H1 (cell line): ENCODE measurements at regions not wholly inside any gene's neighbourhood (a gene's known extent, or its start where the extent isn't known, plus 50 kb on each side); places are given as distances from the start of the nearest gene placed in this dataset.

Experiments used
- CTCF ChIA-PET: fragments of 300-600 bp; sonication (Branson Sonifier 250); formaldehyde crosslinking; loops from one replicate; lab custom pipeline; 2021; ENCODE audit not compliant: partially characterized antibody; lab: Charles Lee
- POLR2A ChIA-PET: fragments of 300-600 bp; sonication (Branson Sonifier 250); formaldehyde crosslinking; loops from one replicate; lab custom pipeline; 2021; ENCODE audit warnings: inconsistent platforms; ENCODE audit not compliant: partially characterized antibody; lab: Charles Lee
- DNase-seq, 2 experiments: peaks; one replicate each; pipeline versions ENCODE4 v3.0.0 to v3.0.0-alpha.2; 2010 to 2022; ENCODE audit warnings: low spot score in 2 of 2, low read depth in 1 of 2, mixed read lengths in 1 of 2
- FAIRE-seq: peaks from 2 replicates; lab custom pipeline; 2011; peaks lifted over from hg19 to GRCh38; lab: Jason Lieb, UNC
- H2AFZ ChIP-seq: 2 replicates; pipeline ENCODE4 v1.8.1; 2012; ENCODE audit warnings: low read length, inconsistent platforms
- H2AK5ac ChIP-seq: 2 replicates; pipeline ENCODE4 v1.6.1; 2013; ENCODE audit warnings: low read depth, low read length
- H2BK120ac ChIP-seq: replicated peaks from 2 replicates; pipeline ENCODE3; 2013; ENCODE audit warnings: low read depth, low read length, inconsistent platforms
- H2BK12ac ChIP-seq: 2 replicates; pipeline ENCODE4 v1.6.1; 2013; ENCODE audit warnings: low read depth, low read length
- H2BK15ac ChIP-seq: 2 replicates; pipeline ENCODE4 v1.6.1; 2013; ENCODE audit warnings: low read length
- H2BK20ac ChIP-seq: 2 replicates; pipeline ENCODE4 v1.6.1; 2013; ENCODE audit warnings: low read length
- H2BK5ac ChIP-seq: 2 replicates; pipeline ENCODE4 v1.6.1; 2013; ENCODE audit warnings: low read depth, low read length
- H3K14ac ChIP-seq: 2 replicates; pipeline ENCODE4 v1.6.1; 2013; ENCODE audit warnings: inconsistent platforms; ENCODE audit not compliant: insufficient read length
- H3K18ac ChIP-seq: 2 replicates; pipeline ENCODE4 v1.6.1; 2013; ENCODE audit warnings: low read length; ENCODE audit errors: extremely low read depth
- H3K23ac ChIP-seq: 2 replicates; pipeline ENCODE4 v1.6.1; 2013; ENCODE audit warnings: inconsistent platforms; ENCODE audit not compliant: insufficient read length
- H3K23me2 ChIP-seq: 2 replicates; pipeline ENCODE4 v1.6.1; 2013; ENCODE audit warnings: low read depth, low read length
- H3K27ac ChIP-seq: 2 replicates; pipeline ENCODE4 v1.6.1; 2011; ENCODE audit warnings: low read depth, low read length, inconsistent platforms
- H3K27me3 ChIP-seq, 4 experiments: replicated peaks in 1 of 4; 1 replicate in 1 of 4; 2 replicates in 3 of 4; pipeline versions ENCODE4 v1.6.1 to v1.8.1; 2011 to 2013; ENCODE audit warnings: low read length in 3 of 4, mild to moderate bottlenecking in 3 of 4, inconsistent platforms in 2 of 4, mixed read lengths in 2 of 4, moderate library complexity in 1 of 4; ENCODE audit not compliant: control insufficient read depth in 3 of 4, insufficient read depth in 3 of 4; ENCODE audit errors: extremely low read depth in 1 of 4
- H3K36me3 ChIP-seq, 4 experiments: 2 replicates each; pipeline versions ENCODE4 v1.6.1 to v1.8.1; 2011 to 2013; ENCODE audit warnings: mild to moderate bottlenecking in 4 of 4, low read length in 3 of 4, moderate library complexity in 2 of 4, control low read depth in 1 of 4, inconsistent platforms in 1 of 4; ENCODE audit not compliant: insufficient read depth in 4 of 4, control insufficient read depth in 2 of 4
- H3K4ac ChIP-seq: replicated peaks from 2 replicates; pipeline ENCODE3; 2013; ENCODE audit warnings: low read length, low read depth, mixed read lengths, inconsistent platforms; ENCODE audit not compliant: insufficient read length
- H3K4me1 ChIP-seq, 4 experiments: replicated peaks in 1 of 4; 1 replicate in 1 of 4; 2 replicates in 3 of 4; pipeline versions ENCODE4 v1.6.1 to v1.8.1; 2011 to 2013; ENCODE audit warnings: low read length in 3 of 4, inconsistent platforms in 2 of 4, mixed read lengths in 1 of 4; ENCODE audit not compliant: insufficient read depth in 4 of 4, control insufficient read depth in 3 of 4
- H3K4me2 ChIP-seq, 2 experiments: 2 replicates each; pipeline versions ENCODE4 v1.6.1 to v1.8.1; 2011 to 2013; ENCODE audit warnings: low read depth in 2 of 2, low read length in 2 of 2, control low read depth in 1 of 2, inconsistent platforms in 1 of 2, mild to moderate bottlenecking in 1 of 2; ENCODE audit not compliant: insufficient read depth in 1 of 2
- H3K4me3 ChIP-seq, 4 experiments: fragments of 200-600, 300-600 bp in 1 of 4; sonication (generic), shearing (Covaris generic), sonication (Bioruptor Twin) in 1 of 4; 2 replicates each; pipeline versions ENCODE4 v1.5.1 to v1.8.1; 2011 to 2016; ENCODE audit warnings: low read length in 4 of 4, low read depth in 3 of 4, control low read depth in 2 of 4, inconsistent platforms in 2 of 4, mild to moderate bottlenecking in 2 of 4, mixed read lengths in 1 of 4, moderate library complexity in 1 of 4; ENCODE audit not compliant: insufficient read depth in 2 of 4; ENCODE audit errors: extremely low read depth in 1 of 4
- H3K56ac ChIP-seq: replicated peaks from 2 replicates; pipeline ENCODE3; 2013; ENCODE audit warnings: low read depth, mild to moderate bottlenecking, mixed read lengths, low read length, inconsistent platforms; ENCODE audit not compliant: insufficient read length
- H3K79me1 ChIP-seq: 2 replicates; pipeline ENCODE4 v1.6.1; 2013; ENCODE audit warnings: low read depth, low read length, control low read depth
- H3K79me2 ChIP-seq, 2 experiments: 2 replicates each; pipeline versions ENCODE4 v1.6.1 to v1.8.1; 2012 to 2013; ENCODE audit warnings: low read length in 2 of 2, mild to moderate bottlenecking in 2 of 2, inconsistent platforms in 1 of 2; ENCODE audit not compliant: insufficient read depth in 2 of 2, control insufficient read depth in 1 of 2
- H3K9ac ChIP-seq, 4 experiments: replicated peaks in 1 of 4; 1 replicate in 1 of 4; 2 replicates in 3 of 4; pipeline versions ENCODE4 v1.6.1 to v1.8.1; 2011 to 2013; ENCODE audit warnings: low read depth in 3 of 4, low read length in 3 of 4, control low read depth in 2 of 4, mild to moderate bottlenecking in 2 of 4, moderate library complexity in 2 of 4, inconsistent platforms in 1 of 4; ENCODE audit errors: extremely low read depth in 1 of 4
- H3K9me3 ChIP-seq, 2 experiments: 2 replicates each; pipeline versions ENCODE4 v1.6.1 to v1.8.1; 2012 to 2013; ENCODE audit warnings: mild to moderate bottlenecking in 2 of 2, moderate library complexity in 2 of 2, control low read depth in 1 of 2, inconsistent platforms in 1 of 2, low read depth in 1 of 2, low read length in 1 of 2, mixed read lengths in 1 of 2; ENCODE audit not compliant: insufficient read depth in 2 of 2
- H4K20me1 ChIP-seq, 2 experiments: replicated peaks in 1 of 2; 2 replicates each; pipeline versions ENCODE3 to v1.8.1; 2011 to 2013; ENCODE audit warnings: inconsistent platforms in 2 of 2, low read length in 2 of 2, mild to moderate bottlenecking in 1 of 2; ENCODE audit not compliant: insufficient read depth in 2 of 2, control insufficient read depth in 1 of 2
- H4K5ac ChIP-seq: 2 replicates; pipeline ENCODE4 v1.6.1; 2013; ENCODE audit warnings: low read length, low read depth, mixed read lengths, inconsistent platforms; ENCODE audit not compliant: insufficient read length
- H4K8ac ChIP-seq: 2 replicates; pipeline ENCODE4 v1.8.0; 2013; ENCODE audit warnings: mild to moderate bottlenecking, moderate library complexity, low read length, inconsistent platforms; ENCODE audit not compliant: insufficient read depth; ENCODE audit errors: extremely low read depth
- H4K91ac ChIP-seq: replicated peaks from 2 replicates; pipeline ENCODE3; 2013; ENCODE audit warnings: low read length, mixed read lengths, inconsistent platforms; ENCODE audit not compliant: insufficient read length
- CBX5 ChIP-seq: fragments of 300-800, 300-1000 bp; sonication (generic); IDR thresholded peaks from 2 replicates; pipeline ENCODE4 v1.7.1; 2016; ENCODE audit warnings: antibody characterized with exemption, low read length, low read depth
- CHD2 ChIP-seq: IDR thresholded peaks from 2 replicates; pipeline ENCODE4 v1.6.1; 2012; ENCODE audit warnings: low read length, improper control_type of control experiment
- GTF2F1 ChIP-seq: IDR thresholded peaks from 2 replicates; pipeline ENCODE4 v1.6.1; 2012; ENCODE audit warnings: low read depth, low read length, improper control_type of control experiment, borderline replicate concordance
- JUN ChIP-seq: IDR thresholded peaks from 2 replicates; pipeline ENCODE4 v1.6.1; 2011; ENCODE audit warnings: low read depth, mild to moderate bottlenecking, improper control_type of control experiment, low read length
- PHF8 ChIP-seq: fragments of 200-600 bp; sonication (generic); conservative IDR thresholded peaks from 2 replicates; pipeline ENCODE4 v1.7.1; 2012; ENCODE audit warnings: low read depth, mild to moderate bottlenecking, inconsistent platforms, low read length, moderate library complexity
- POLR2A ChIP-seq, 2 experiments: IDR thresholded peaks; 1 replicate in 1 of 2; 2 replicates in 1 of 2; pipeline ENCODE4 v1.6.1; 2011; ENCODE audit warnings: low read depth in 2 of 2, low read length in 2 of 2, mild to moderate bottlenecking in 2 of 2; ENCODE audit errors: control extremely low read depth in 1 of 2
- POLR2AphosphoS5 ChIP-seq: IDR thresholded peaks from 2 replicates; pipeline ENCODE4 v1.6.1; 2011; ENCODE audit warnings: low read depth, low read length
- RAD21 ChIP-seq, 2 experiments: IDR thresholded peaks in 1 of 2; conservative IDR thresholded peaks in 1 of 2; 2 replicates each; pipeline ENCODE4 v1.6.1; 2011; ENCODE audit warnings: low read depth in 2 of 2, low read length in 2 of 2, improper control_type of control experiment in 1 of 2, inconsistent platforms in 1 of 2, mild to moderate bottlenecking in 1 of 2, moderate library complexity in 1 of 2
- RFX5 ChIP-seq: IDR thresholded peaks from 2 replicates; pipeline ENCODE4 v1.6.1; 2011; ENCODE audit warnings: low read depth, low read length, improper control_type of control experiment, borderline replicate concordance
- ZNF274 ChIP-seq: IDR thresholded peaks from 2 replicates; pipeline ENCODE4 v1.7.0; 2012; ENCODE audit warnings: low read length, borderline replicate concordance; ENCODE audit errors: extremely low read depth
- WGBS, 2 experiments: shearing (Covaris generic) in 1 of 2; methylation state at CpG; one replicate each; pipeline versions ENCODE4 v1.1.6 to v1.1.7; 2013 to 2015; ENCODE audit warnings: low lambda C conversion rate in 2 of 2, mixed read lengths in 2 of 2, inconsistent platforms in 1 of 2, low coverage in 1 of 2, missing lambda C conversion rate in 1 of 2; ENCODE audit not compliant: insufficient replicate concordance in 2 of 2, insufficient coverage in 1 of 2, insufficient read length in 1 of 2; ENCODE audit errors: extremely low coverage in 1 of 2, missing lambda C conversion rate in 1 of 2; 5-methylcytosine and 5-hydroxymethylcytosine counted together
- TF ChIP-seq, protein P1 (sequence below): IDR thresholded peaks from 2 replicates; pipeline ENCODE4 v1.6.1; 2012; ENCODE audit warnings: inconsistent platforms
- TF ChIP-seq, protein P2 (sequence below): IDR thresholded peaks from 2 replicates; pipeline ENCODE4 v1.6.1; 2012; ENCODE audit warnings: low read length, inconsistent platforms

- Histone ChIP-seq H3K9me3 (no peaks in the 10 kb centered on the region; a peak in 1 of 4 replicates), H3K18ac (no peak overlapping the region), H3K79me2 (peaks cover 0 to 7% of the 10 kb centered on the region in 2 experiments; a peak in 2 of 4 replicates), H3K4me1 (peaks cover 0 to 10% (median 2%) of the 10 kb centered on the region in 4 experiments; a peak in 3 of 7 replicates), H3K36me3 (no peaks in the 10 kb centered on the region), H3K27me3 (no peaks in the 10 kb centered on the region), H2BK120ac (no peak overlapping the region), H2AK5ac (no peak overlapping the region), H3K4me3 (no peak overlapping the region), H3K27ac (no peak overlapping the region), H4K20me1 (no peaks in the 10 kb centered on the region), H2BK5ac (no peak overlapping the region), H2BK15ac (no peak overlapping the region), H3K79me1 (no peaks in the 10 kb centered on the region), H4K8ac (no peak overlapping the region), H2BK20ac (no peak overlapping the region), H3K23me2 (peaks cover 3% of the 10 kb centered on the region; the same call in 1 of the 2 replicates), H3K14ac (no peak overlapping the region), H2AFZ (no peak overlapping the region), H3K4ac (no peak overlapping the region), H3K9ac (no peak overlapping the region), H4K5ac (no peak overlapping the region), H3K4me2 (no peak overlapping the region), H2BK12ac (no peak overlapping the region), H3K56ac (no peak overlapping the region), H3K23ac (no peak overlapping the region), H4K91ac (no peak overlapping the region)
- WGBS, 2 experiments = 91% methylated on average over 1 of the region's 1 CpG; no CpG with 5 or more reads in 1 of the 2 experiments
- CTCF ChIA-PET = interaction anchor here (1.5 kb wide), 1 partner anchor 12 kb away, joined by 3 read pairs; no protein-coding TSS in a partner anchor
- POLR2A ChIA-PET = no interaction called here
- DNase-seq (no peak), FAIRE-seq (no peak)
- TF ChIP-seq, protein P1, sequence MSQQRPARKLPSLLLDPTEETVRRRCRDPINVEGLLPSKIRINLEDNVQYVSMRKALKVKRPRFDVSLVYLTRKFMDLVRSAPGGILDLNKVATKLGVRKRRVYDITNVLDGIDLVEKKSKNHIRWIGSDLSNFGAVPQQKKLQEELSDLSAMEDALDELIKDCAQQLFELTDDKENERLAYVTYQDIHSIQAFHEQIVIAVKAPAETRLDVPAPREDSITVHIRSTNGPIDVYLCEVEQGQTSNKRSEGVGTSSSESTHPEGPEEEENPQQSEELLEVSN = no peak
- TF ChIP-seq CHD2 (no peak), ZNF274 (no peak), CBX5 (no peak), RFX5 (no peak), PHF8 (no peak), GTF2F1 (no peak), POLR2A (IDR thresholded peaks at IDR 0.05; ENCODE audit: control extremely low read depth in 1 of 2, low read depth in 2 of 2, low read length in 2 of 2) (no peak), RAD21 (IDR thresholded peaks at IDR 0.05 in 1 of 2, conservative IDR thresholded peaks at IDR 0.05 in 1 of 2; ENCODE audit: low read depth in 2 of 2, low read length in 2 of 2) (no peak), POLR2AphosphoS5 (no peak), JUN (no peak)
- TF ChIP-seq, protein P2, sequence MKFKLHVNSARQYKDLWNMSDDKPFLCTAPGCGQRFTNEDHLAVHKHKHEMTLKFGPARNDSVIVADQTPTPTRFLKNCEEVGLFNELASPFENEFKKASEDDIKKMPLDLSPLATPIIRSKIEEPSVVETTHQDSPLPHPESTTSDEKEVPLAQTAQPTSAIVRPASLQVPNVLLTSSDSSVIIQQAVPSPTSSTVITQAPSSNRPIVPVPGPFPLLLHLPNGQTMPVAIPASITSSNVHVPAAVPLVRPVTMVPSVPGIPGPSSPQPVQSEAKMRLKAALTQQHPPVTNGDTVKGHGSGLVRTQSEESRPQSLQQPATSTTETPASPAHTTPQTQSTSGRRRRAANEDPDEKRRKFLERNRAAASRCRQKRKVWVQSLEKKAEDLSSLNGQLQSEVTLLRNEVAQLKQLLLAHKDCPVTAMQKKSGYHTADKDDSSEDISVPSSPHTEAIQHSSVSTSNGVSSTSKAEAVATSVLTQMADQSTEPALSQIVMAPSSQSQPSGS = no peak
These were observed 139.3 kb upstream of the FBXO11 start for GRCh38 chr2:48045613-48046012.
